ENCODE measurements at regions not wholly inside any gene's neighbourhood (a gene's known extent, or its start where the extent isn't known, plus 50 kb on each side); places are given as distances from the start of the nearest gene placed in this dataset.

DNA sequence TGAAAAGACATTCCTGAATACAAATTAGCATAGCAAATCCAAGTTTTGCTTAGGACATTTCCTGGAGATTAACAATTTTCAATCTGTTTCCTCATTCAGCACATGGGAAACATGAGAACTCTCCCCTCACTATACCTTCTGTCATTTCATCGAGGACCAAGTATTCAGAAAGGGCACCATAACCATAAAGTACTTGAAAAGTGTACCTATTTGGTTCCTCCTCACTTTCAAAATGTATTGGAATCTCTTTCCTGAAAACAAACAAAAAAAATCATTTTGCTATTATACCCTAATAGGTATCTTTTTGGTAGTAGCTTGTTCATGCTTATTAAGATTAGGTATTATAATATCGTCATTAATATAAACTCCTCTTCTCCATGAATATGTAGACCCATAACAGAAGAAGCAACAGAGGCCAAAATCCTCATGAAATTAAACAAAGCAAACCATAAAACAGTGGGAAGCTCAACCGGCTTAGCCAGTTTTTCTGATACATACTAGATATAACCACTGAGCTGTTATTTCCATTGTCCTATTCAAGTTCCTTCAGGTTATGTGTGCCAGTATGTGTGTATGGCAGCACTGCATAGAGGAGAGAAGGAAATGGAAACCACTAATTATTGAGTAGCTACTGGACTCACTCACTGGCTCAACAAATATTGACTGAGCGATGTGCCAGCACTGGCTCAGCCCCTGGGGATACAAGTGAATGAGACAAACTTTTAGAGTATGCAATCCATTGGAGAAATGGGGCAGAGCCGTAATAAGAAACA lies 274.0 kb downstream of the MAFB start:
- H3K27me3 ChIP-seq (ENCODE audit: insufficient read depth, poor library complexity, severe bottlenecking), result no peaks in the 10 kb centered on the region
- no peak overlapping the region for H3K4me3 ChIP-seq (replicated peaks; ENCODE audit: insufficient read depth, low read length)
- no peak overlapping the region for H3K27ac ChIP-seq (replicated peaks)
- DNase-seq (ENCODE audit: low read depth in 1 of 2, low spot score in 1 of 2), result no peak
- no peak for TF ChIP-seq POLR2AphosphoS5 (IDR thresholded peaks at IDR 0.05; ENCODE audit: low read depth)
- TF ChIP-seq, protein P1, sequence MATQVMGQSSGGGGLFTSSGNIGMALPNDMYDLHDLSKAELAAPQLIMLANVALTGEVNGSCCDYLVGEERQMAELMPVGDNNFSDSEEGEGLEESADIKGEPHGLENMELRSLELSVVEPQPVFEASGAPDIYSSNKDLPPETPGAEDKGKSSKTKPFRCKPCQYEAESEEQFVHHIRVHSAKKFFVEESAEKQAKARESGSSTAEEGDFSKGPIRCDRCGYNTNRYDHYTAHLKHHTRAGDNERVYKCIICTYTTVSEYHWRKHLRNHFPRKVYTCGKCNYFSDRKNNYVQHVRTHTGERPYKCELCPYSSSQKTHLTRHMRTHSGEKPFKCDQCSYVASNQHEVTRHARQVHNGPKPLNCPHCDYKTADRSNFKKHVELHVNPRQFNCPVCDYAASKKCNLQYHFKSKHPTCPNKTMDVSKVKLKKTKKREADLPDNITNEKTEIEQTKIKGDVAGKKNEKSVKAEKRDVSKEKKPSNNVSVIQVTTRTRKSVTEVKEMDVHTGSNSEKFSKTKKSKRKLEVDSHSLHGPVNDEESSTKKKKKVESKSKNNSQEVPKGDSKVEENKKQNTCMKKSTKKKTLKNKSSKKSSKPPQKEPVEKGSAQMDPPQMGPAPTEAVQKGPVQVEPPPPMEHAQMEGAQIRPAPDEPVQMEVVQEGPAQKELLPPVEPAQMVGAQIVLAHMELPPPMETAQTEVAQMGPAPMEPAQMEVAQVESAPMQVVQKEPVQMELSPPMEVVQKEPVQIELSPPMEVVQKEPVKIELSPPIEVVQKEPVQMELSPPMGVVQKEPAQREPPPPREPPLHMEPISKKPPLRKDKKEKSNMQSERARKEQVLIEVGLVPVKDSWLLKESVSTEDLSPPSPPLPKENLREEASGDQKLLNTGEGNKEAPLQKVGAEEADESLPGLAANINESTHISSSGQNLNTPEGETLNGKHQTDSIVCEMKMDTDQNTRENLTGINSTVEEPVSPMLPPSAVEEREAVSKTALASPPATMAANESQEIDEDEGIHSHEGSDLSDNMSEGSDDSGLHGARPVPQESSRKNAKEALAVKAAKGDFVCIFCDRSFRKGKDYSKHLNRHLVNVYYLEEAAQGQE (IDR thresholded peaks at IDR 0.05; ENCODE audit: insufficient replicate concordance, low read depth), result no peak
- TF ChIP-seq GABPA (IDR thresholded peaks at IDR 0.05; ENCODE audit: low read depth), result no peak
- TF ChIP-seq, protein P2, sequence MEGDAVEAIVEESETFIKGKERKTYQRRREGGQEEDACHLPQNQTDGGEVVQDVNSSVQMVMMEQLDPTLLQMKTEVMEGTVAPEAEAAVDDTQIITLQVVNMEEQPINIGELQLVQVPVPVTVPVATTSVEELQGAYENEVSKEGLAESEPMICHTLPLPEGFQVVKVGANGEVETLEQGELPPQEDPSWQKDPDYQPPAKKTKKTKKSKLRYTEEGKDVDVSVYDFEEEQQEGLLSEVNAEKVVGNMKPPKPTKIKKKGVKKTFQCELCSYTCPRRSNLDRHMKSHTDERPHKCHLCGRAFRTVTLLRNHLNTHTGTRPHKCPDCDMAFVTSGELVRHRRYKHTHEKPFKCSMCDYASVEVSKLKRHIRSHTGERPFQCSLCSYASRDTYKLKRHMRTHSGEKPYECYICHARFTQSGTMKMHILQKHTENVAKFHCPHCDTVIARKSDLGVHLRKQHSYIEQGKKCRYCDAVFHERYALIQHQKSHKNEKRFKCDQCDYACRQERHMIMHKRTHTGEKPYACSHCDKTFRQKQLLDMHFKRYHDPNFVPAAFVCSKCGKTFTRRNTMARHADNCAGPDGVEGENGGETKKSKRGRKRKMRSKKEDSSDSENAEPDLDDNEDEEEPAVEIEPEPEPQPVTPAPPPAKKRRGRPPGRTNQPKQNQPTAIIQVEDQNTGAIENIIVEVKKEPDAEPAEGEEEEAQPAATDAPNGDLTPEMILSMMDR (IDR thresholded peaks at IDR 0.05; ENCODE audit: insufficient read depth, low read length), result no peak
- no peak for TF ChIP-seq SPI1 (IDR thresholded peaks at IDR 0.05; ENCODE audit: borderline replicate concordance, low read depth)

DNA sequence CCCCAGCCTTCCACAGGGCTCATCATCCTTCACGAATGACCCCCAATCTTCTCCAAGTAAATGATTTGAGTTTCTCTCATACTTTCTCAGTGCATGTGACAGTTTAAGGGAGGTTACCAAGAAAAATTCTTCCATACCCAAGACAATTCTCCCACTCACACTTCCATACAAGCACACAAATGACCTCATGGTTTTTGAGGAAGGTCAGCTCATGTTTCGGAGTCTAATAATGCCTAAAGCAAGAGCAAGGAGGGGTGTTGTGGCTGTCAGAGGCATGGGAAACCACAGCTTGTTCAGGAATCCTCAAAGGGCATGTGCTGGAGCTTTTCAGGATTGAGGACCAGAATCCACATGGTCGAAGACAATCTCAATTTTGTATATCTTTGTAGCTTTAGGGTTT lies 279.0 kb downstream of the MAFB start:
- DNase-seq (ENCODE audit: low read depth in 1 of 2, low spot score in 1 of 2), result no peak
- Histone ChIP-seq H3K27ac (replicated peaks) (no peak overlapping the region), H3K27me3 (ENCODE audit: insufficient read depth, poor library complexity, severe bottlenecking) (no peaks in the 10 kb centered on the region), H3K4me3 (replicated peaks; ENCODE audit: insufficient read depth, low read length) (no peak overlapping the region)
- TF ChIP-seq, protein P2 (IDR thresholded peaks at IDR 0.05; ENCODE audit: insufficient read depth, low read length), result no peak
- no peak for TF ChIP-seq POLR2AphosphoS5 (IDR thresholded peaks at IDR 0.05; ENCODE audit: low read depth)
- TF ChIP-seq, protein P1 (IDR thresholded peaks at IDR 0.05; ENCODE audit: insufficient replicate concordance, low read depth), result no peak
- TF ChIP-seq SPI1 (IDR thresholded peaks at IDR 0.05; ENCODE audit: borderline replicate concordance, low read depth), result no peak
- TF ChIP-seq GABPA (IDR thresholded peaks at IDR 0.05; ENCODE audit: low read depth), result no peak

DNA sequence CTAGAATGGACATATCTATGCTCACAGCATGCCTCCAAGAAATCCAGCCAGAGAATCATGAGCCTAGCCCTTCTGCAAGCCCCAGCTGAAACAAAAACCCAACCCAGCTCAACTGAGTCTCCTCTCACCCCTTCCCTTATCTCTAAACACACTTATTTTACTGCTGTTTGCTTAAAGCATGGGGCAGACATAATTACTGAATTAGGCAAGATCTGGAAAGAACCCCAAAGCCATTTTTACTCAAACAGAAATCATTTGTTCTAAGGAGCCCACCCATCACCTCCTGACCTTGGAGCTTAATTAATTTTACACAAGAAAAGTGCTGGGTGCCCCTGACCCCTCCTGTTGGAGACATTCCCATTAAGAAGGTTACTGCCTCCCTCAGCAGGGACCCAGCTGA lies 291.6 kb downstream of the MAFB start:
- Histone ChIP-seq H3K4me3 (replicated peaks; ENCODE audit: insufficient read depth, low read length) (no peak overlapping the region), H3K27ac (replicated peaks) (no peak overlapping the region), H3K27me3 (ENCODE audit: insufficient read depth, poor library complexity, severe bottlenecking) (no peaks in the 10 kb centered on the region)
- TF ChIP-seq, protein P1 (IDR thresholded peaks at IDR 0.05; ENCODE audit: insufficient replicate concordance, low read depth), result no peak
- TF ChIP-seq, protein P2 (IDR thresholded peaks at IDR 0.05; ENCODE audit: insufficient read depth, low read length), result no peak
- no peak for TF ChIP-seq SPI1 (IDR thresholded peaks at IDR 0.05; ENCODE audit: borderline replicate concordance, low read depth)
- TF ChIP-seq GABPA (IDR thresholded peaks at IDR 0.05; ENCODE audit: low read depth), result no peak
- TF ChIP-seq POLR2AphosphoS5 (IDR thresholded peaks at IDR 0.05; ENCODE audit: low read depth), result no peak
- DNase-seq (ENCODE audit: low read depth in 1 of 2, low spot score in 1 of 2), result no peak
